ENCODE measurements at regions not wholly inside any gene's neighbourhood (a gene's known extent, or its start where the extent isn't known, plus 50 kb on each side); places are given as distances from the start of the nearest gene placed in this dataset.
"Not testable (repeated sequence)": the region's sequence is repeated elsewhere in the genome, so short reads cannot be mapped to it uniquely, and the experiment has no call there.

- in situ Hi-C loops (cut with HindIII; ENCODE audit: low sequenced_read_pairs) = no loop called here
- DNase-seq (ENCODE audit: low read depth) = no peak
- no peak overlapping the region for H3K4me3 ChIP-seq (ENCODE audit: low read depth, low read length)
- TF ChIP-seq, protein P1, sequence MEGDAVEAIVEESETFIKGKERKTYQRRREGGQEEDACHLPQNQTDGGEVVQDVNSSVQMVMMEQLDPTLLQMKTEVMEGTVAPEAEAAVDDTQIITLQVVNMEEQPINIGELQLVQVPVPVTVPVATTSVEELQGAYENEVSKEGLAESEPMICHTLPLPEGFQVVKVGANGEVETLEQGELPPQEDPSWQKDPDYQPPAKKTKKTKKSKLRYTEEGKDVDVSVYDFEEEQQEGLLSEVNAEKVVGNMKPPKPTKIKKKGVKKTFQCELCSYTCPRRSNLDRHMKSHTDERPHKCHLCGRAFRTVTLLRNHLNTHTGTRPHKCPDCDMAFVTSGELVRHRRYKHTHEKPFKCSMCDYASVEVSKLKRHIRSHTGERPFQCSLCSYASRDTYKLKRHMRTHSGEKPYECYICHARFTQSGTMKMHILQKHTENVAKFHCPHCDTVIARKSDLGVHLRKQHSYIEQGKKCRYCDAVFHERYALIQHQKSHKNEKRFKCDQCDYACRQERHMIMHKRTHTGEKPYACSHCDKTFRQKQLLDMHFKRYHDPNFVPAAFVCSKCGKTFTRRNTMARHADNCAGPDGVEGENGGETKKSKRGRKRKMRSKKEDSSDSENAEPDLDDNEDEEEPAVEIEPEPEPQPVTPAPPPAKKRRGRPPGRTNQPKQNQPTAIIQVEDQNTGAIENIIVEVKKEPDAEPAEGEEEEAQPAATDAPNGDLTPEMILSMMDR (IDR thresholded peaks at IDR 0.05; ENCODE audit: low read depth, low read length, missing control alignments) = no peak
Measured at GRCh38 chr4:81682492-81682891, 210.8 kb upstream of the RASGEF1B start.

DNA sequence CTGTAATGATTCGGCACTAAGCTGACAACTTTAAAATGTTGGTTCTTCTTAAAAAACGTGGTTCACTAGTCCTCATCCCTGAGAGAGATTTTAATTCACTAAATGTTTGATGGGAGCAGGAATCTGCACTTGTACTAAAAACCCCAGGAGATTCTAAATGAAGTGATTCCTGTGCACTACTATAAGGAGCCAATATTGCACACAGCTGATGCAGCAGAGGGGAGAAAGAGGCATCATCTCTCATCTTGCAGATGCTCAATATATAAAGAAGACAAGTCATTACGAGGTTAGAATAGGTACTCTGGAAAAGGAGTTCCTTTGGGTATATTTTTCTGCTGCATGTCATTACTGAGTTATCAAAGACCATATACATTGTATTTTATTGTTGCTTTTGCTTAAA, 207.6 kb upstream of the RASGEF1B start:
- in situ Hi-C loops (cut with HindIII; ENCODE audit: low sequenced_read_pairs) = no loop called here
- TF ChIP-seq, protein P1 (IDR thresholded peaks at IDR 0.05; ENCODE audit: low read depth, low read length, missing control alignments) = no peak

DNA sequence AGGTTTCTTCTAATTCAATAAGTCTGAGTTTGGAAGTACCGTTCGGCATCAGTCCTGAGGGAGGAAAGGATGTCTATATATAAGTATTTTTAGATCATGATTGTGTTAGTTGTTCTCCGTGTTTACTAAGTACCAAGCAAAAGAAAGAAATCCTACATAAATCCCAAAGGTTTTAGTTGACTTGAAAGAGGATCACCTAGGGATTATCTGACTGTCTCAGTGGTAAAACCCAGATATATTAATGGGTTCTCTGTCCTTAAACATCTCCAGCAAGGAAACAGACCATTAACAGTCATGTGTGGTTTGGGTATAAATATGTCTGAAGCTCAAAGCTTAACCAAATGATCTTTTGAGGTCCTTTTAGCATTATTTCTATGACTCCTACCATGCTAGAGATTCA, 207.1 kb upstream of the RASGEF1B start:
- H3K4me3 ChIP-seq (ENCODE audit: low read depth, low read length) = no peak overlapping the region
- in situ Hi-C loops (cut with HindIII; ENCODE audit: low sequenced_read_pairs) = no loop called here
- no peak for DNase-seq (ENCODE audit: low read depth)
- TF ChIP-seq, protein P1 (IDR thresholded peaks at IDR 0.05; ENCODE audit: low read depth, low read length, missing control alignments) = no peak

More for the DNA sequence above, 207.6 kb upstream of the RASGEF1B start:
- DNase-seq (ENCODE audit: low read depth) = no peak
- H3K4me3 ChIP-seq (ENCODE audit: low read depth, low read length) = no peak overlapping the region

GRCh38 chr4:81676537-81676936, 204.8 kb upstream of the RASGEF1B start:
- TF ChIP-seq, protein P1 (IDR thresholded peaks at IDR 0.05; ENCODE audit: low read depth, low read length, missing control alignments) = no peak
- no peak overlapping the region for H3K4me3 ChIP-seq (ENCODE audit: low read depth, low read length)
- no peak for DNase-seq (ENCODE audit: low read depth)
- in situ Hi-C loops (cut with HindIII; ENCODE audit: low sequenced_read_pairs) = no loop called here

GRCh38 chr4:81675791-81676393, 204.2 kb upstream of the RASGEF1B start:
- TF ChIP-seq, protein P1 (IDR thresholded peaks at IDR 0.05; ENCODE audit: low read depth, low read length, missing control alignments) = no peak
- in situ Hi-C loops (cut with HindIII; ENCODE audit: low sequenced_read_pairs) = no loop called here

GRCh38 chr4:81673961-81674360, 202.3 kb upstream of the RASGEF1B start:
- DNase-seq (ENCODE audit: low read depth) = no peak
- in situ Hi-C loops (cut with HindIII; ENCODE audit: low sequenced_read_pairs) = no loop called here
- H3K4me3 ChIP-seq (ENCODE audit: low read depth, low read length) = no peak overlapping the region
- TF ChIP-seq, protein P1 (IDR thresholded peaks at IDR 0.05; ENCODE audit: low read depth, low read length, missing control alignments) = no peak

More at GRCh38 chr4:81675791-81676393, 204.2 kb upstream of the RASGEF1B start:
- no peak for DNase-seq (ENCODE audit: low read depth)
- H3K4me3 ChIP-seq (ENCODE audit: low read depth, low read length) = no peak overlapping the region

DNA sequence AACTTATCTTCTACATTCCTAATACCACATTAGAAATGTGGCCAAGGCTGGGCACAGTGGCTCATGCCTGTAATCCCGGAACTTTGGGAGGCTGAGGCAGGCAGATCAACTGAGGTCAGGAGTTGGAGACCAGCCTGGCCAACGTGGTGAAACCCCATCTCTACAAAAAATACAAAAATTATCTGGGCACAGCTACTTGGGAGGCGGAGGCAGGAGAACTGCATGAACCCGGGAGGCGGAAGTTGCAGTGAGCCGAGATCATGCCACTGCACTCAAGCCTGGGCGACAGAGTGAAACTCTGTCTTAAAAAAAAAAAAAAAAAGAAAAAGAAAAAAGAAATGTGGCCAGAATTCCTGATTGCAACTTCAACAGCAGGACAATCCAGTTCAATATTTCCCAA, 196.6 kb upstream of the RASGEF1B start:
- H3K4me3 ChIP-seq (ENCODE audit: low read depth, low read length); in situ Hi-C loops (cut with HindIII; ENCODE audit: low sequenced_read_pairs); DNase-seq (ENCODE audit: low read depth): not testable (repeated sequence)
